Mesenchymal stem cell (in vitro differentiated cells and primary cell): ENCODE measurements at regions not wholly inside any gene's neighbourhood (a gene's known extent, or its start where the extent isn't known, plus 50 kb on each side); places are given as distances from the start of the nearest gene placed in this dataset.

ENCODE experiments used
- DNase-seq: peaks from one replicate; pipeline ENCODE4 v3.0.0-alpha.2; 2013
- H2AFZ ChIP-seq: one replicate; pipeline ENCODE4 v1.6.1; 2013; ENCODE audit warnings: low read depth, mild to moderate bottlenecking, control low read depth, inconsistent platforms, low read length, moderate library complexity
- H2AK5ac ChIP-seq: 2 replicates; pipeline ENCODE4 v1.6.1; 2013; ENCODE audit warnings: low read length, moderate library complexity, mild to moderate bottlenecking, inconsistent platforms; ENCODE audit not compliant: severe bottlenecking
- H2BK120ac ChIP-seq: one replicate; pipeline ENCODE4 v1.6.1; 2013; ENCODE audit warnings: low read depth, mild to moderate bottlenecking, inconsistent platforms, low read length, moderate library complexity
- H2BK12ac ChIP-seq, 2 experiments: one replicate each; pipeline ENCODE4 v1.6.1; 2013; ENCODE audit warnings: inconsistent platforms in 2 of 2, low read length in 2 of 2, mild to moderate bottlenecking in 2 of 2, moderate library complexity in 2 of 2, control low read depth in 1 of 2
- H2BK15ac ChIP-seq: one replicate; pipeline ENCODE4 v1.6.1; 2013; ENCODE audit warnings: mild to moderate bottlenecking, low read depth, inconsistent platforms; ENCODE audit not compliant: poor library complexity, severe bottlenecking
- H2BK5ac ChIP-seq: 2 replicates; pipeline ENCODE4 v1.6.1; 2013; ENCODE audit warnings: low read depth, mild to moderate bottlenecking, low read length, control low read depth, inconsistent platforms; ENCODE audit not compliant: poor library complexity, severe bottlenecking
- H3K14ac ChIP-seq, 2 experiments: one replicate each; pipeline ENCODE4 v1.6.1; 2013; ENCODE audit warnings: inconsistent platforms in 2 of 2, low read length in 2 of 2, control low read depth in 1 of 2, mild to moderate bottlenecking in 1 of 2, moderate library complexity in 1 of 2
- H3K18ac ChIP-seq, 2 experiments: one replicate each; pipeline ENCODE4 v1.6.1; 2013; ENCODE audit warnings: inconsistent platforms in 2 of 2, low read length in 2 of 2, control low read depth in 1 of 2, low read depth in 1 of 2, mild to moderate bottlenecking in 1 of 2
- H3K23ac ChIP-seq, 2 experiments: one replicate each; pipeline ENCODE4 v1.6.1; 2013; ENCODE audit warnings: inconsistent platforms in 2 of 2, low read length in 2 of 2, mild to moderate bottlenecking in 2 of 2, moderate library complexity in 2 of 2, control low read depth in 1 of 2
- H3K27ac ChIP-seq: 2 replicates; pipeline ENCODE4 v1.5.1; 2013; ENCODE audit warnings: mild to moderate bottlenecking, moderate library complexity, low read length, control low read depth, inconsistent platforms; ENCODE audit not compliant: poor library complexity, severe bottlenecking
- H3K27me3 ChIP-seq, 2 experiments: 2 replicates each; pipeline versions ENCODE4 v1.6.1 to v1.7.0; 2013; ENCODE audit warnings: low read length in 2 of 2, mild to moderate bottlenecking in 2 of 2, moderate library complexity in 2 of 2, control low read depth in 1 of 2, inconsistent platforms in 1 of 2; ENCODE audit not compliant: control insufficient read depth in 1 of 2, insufficient read depth in 1 of 2
- H3K36me3 ChIP-seq, 2 experiments: 2 replicates each; pipeline versions ENCODE4 v1.6.1 to v1.7.0; 2013; ENCODE audit warnings: low read length in 2 of 2, control low read depth in 1 of 2, inconsistent platforms in 1 of 2, low read depth in 1 of 2, mild to moderate bottlenecking in 1 of 2; ENCODE audit not compliant: insufficient read depth in 2 of 2, control insufficient read depth in 1 of 2
- H3K4ac ChIP-seq, 2 experiments: one replicate each; pipeline ENCODE4 v1.6.1; 2013; ENCODE audit warnings: inconsistent platforms in 2 of 2, low read length in 2 of 2, mild to moderate bottlenecking in 2 of 2, moderate library complexity in 2 of 2, control low read depth in 1 of 2, low read depth in 1 of 2
- H3K4me1 ChIP-seq: 2 replicates; pipeline ENCODE4 v1.6.1; 2013; ENCODE audit warnings: low read depth, low read length, control low read depth; ENCODE audit not compliant: control insufficient read depth, insufficient read depth
- H3K4me2 ChIP-seq: 2 replicates; pipeline ENCODE4 v1.6.1; 2013; ENCODE audit warnings: low read length, mild to moderate bottlenecking, inconsistent platforms; ENCODE audit not compliant: poor library complexity, severe bottlenecking
- H3K4me3 ChIP-seq, 2 experiments: 2 replicates each; pipeline versions ENCODE4 v1.5.1 to v1.7.0; 2013; ENCODE audit warnings: low read length in 2 of 2, mild to moderate bottlenecking in 2 of 2, control low read depth in 1 of 2, low read depth in 1 of 2; ENCODE audit not compliant: insufficient read depth in 1 of 2
- H3K79me1 ChIP-seq: replicated peaks from 2 replicates; pipeline ENCODE4 v1.6.1; 2013; ENCODE audit warnings: mild to moderate bottlenecking, control low read depth, low read length, inconsistent platforms; ENCODE audit not compliant: poor library complexity, severe bottlenecking
- H3K9ac ChIP-seq: 2 replicates; pipeline ENCODE4 v1.7.0; 2013; ENCODE audit warnings: mild to moderate bottlenecking, low read length, moderate library complexity
- H3K9me3 ChIP-seq: 2 replicates; pipeline ENCODE4 v1.7.0; 2013; ENCODE audit warnings: mild to moderate bottlenecking, low read length; ENCODE audit not compliant: control insufficient read depth
- H4K8ac ChIP-seq: one replicate; pipeline ENCODE4 v1.6.1; 2013; ENCODE audit warnings: inconsistent platforms, mild to moderate bottlenecking, low read length, moderate library complexity
- H4K91ac ChIP-seq: one replicate; pipeline ENCODE4 v1.6.1; 2013; ENCODE audit warnings: mild to moderate bottlenecking, low read length, inconsistent platforms
- WGBS: methylation state at CpG from one replicate; pipeline ENCODE4 v1.1.7; 2013; ENCODE audit warnings: mixed read lengths; 5-methylcytosine and 5-hydroxymethylcytosine counted together

GRCh38 chr10:3692387-3692999 lies 92.5 kb downstream of the KLF6 start:
- H2BK12ac ChIP-seq, result no peak overlapping the region
- H3K36me3 ChIP-seq, result no peaks in the 10 kb centered on the region
- no peak overlapping the region for H4K8ac ChIP-seq
- H3K18ac ChIP-seq, result no peak overlapping the region
- no peak overlapping the region for H4K91ac ChIP-seq
- no peak overlapping the region for H2BK15ac ChIP-seq
- H3K27ac ChIP-seq, result no peak overlapping the region
- DNase-seq, result peak; percentile 26
- no peaks in the 10 kb centered on the region for H3K9me3 ChIP-seq
- no peak overlapping the region for H3K9ac ChIP-seq
- no peak overlapping the region for H3K4me3 ChIP-seq
- H3K4me2 ChIP-seq, result no peak overlapping the region
- H3K27me3 ChIP-seq, result no peaks in the 10 kb centered on the region
- no peaks in the 10 kb centered on the region for H3K79me1 ChIP-seq
- no peak overlapping the region for H2BK5ac ChIP-seq
- H2BK120ac ChIP-seq, result no peak overlapping the region
- H2AK5ac ChIP-seq, result no peak overlapping the region
- no peak overlapping the region for H3K4ac ChIP-seq
- 40% methylated on average over 5 of the region's 7 CpGs for WGBS
- no peak overlapping the region for H2AFZ ChIP-seq
- H3K4me1 ChIP-seq, result no peaks in the 10 kb centered on the region
- no peak overlapping the region for H3K14ac ChIP-seq
- H3K23ac ChIP-seq, result no peak overlapping the region

DNA sequence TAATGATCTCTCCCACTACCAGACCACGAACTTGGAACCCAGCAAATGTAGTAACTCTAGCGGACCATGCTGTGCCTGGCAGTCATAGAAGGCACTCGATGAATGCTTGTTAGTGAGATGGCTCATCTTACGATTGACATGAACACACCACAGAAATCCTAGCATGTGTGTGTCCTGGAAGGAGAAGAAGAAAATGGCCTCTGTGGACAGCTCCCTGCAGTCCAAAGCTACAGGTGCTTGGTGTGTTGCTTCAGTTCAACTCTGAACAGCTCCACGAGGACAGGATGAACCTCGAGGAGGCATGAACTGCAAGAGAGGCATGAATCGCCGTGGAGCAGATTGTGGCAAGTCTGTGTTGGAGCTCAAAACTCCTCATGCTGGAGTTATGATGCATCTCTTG lies 93.5 kb downstream of the KLF6 start:
- Histone ChIP-seq H2BK5ac (no peak overlapping the region), H3K4ac (no peak overlapping the region), H2BK15ac (no peak overlapping the region), H2BK120ac (no peak overlapping the region), H3K27ac (no peak overlapping the region), H2BK12ac (no peak overlapping the region), H4K8ac (no peak overlapping the region), H3K9me3 (no peaks in the 10 kb centered on the region), H2AFZ (no peak overlapping the region), H3K79me1 (no peaks in the 10 kb centered on the region), H3K27me3 (no peaks in the 10 kb centered on the region), H3K23ac (no peak overlapping the region), H3K36me3 (no peaks in the 10 kb centered on the region), H3K4me1 (no peaks in the 10 kb centered on the region), H3K4me3 (no peak overlapping the region), H3K9ac (no peak overlapping the region), H3K14ac (no peak overlapping the region), H2AK5ac (no peak overlapping the region), H3K18ac (peak overlapping the region in 1 of 2 experiments; percentile 23), H3K4me2 (no peak overlapping the region), H4K91ac (no peak overlapping the region)
- WGBS, result 96% methylated on average over 8 of the region's 8 CpGs
- no peak for DNase-seq

- H3K9me3 ChIP-seq, result no peaks in the 10 kb centered on the region
These were observed 95.0 kb downstream of the KLF6 start for GRCh38 chr10:3689871-3690510.

GRCh38 chr10:3687510-3688081 lies 97.4 kb downstream of the KLF6 start:
- Histone ChIP-seq H2BK12ac (no peak overlapping the region), H3K23ac (no peak overlapping the region), H2AFZ (no peak overlapping the region), H2BK15ac (no peak overlapping the region), H3K4me1 (no peaks in the 10 kb centered on the region), H3K79me1 (no peaks in the 10 kb centered on the region), H3K4me2 (no peak overlapping the region), H3K14ac (no peak overlapping the region), H3K27me3 (no peaks in the 10 kb centered on the region), H3K27ac (no peak overlapping the region), H3K4me3 (no peak overlapping the region), H3K36me3 (no peaks in the 10 kb centered on the region), H4K91ac (no peak overlapping the region), H4K8ac (no peak overlapping the region), H3K9ac (no peak overlapping the region), H2BK120ac (no peak overlapping the region), H3K18ac (no peak overlapping the region), H3K4ac (no peak overlapping the region), H2AK5ac (no peak overlapping the region), H2BK5ac (no peak overlapping the region), H3K9me3 (no peaks in the 10 kb centered on the region)
- 95% methylated on average over 4 of the region's 5 CpGs for WGBS
- DNase-seq, result no peak

More at GRCh38 chr10:3689871-3690510, 95.0 kb downstream of the KLF6 start:
- Histone ChIP-seq H3K79me1 (no peaks in the 10 kb centered on the region), H2BK15ac (no peak overlapping the region), H3K4me2 (no peak overlapping the region), H3K4me1 (no peaks in the 10 kb centered on the region), H3K9ac (no peak overlapping the region), H3K27ac (no peak overlapping the region), H4K91ac (no peak overlapping the region), H2BK5ac (no peak overlapping the region), H3K14ac (no peak overlapping the region), H3K36me3 (no peaks in the 10 kb centered on the region), H2AFZ (no peak overlapping the region), H3K23ac (no peak overlapping the region), H3K4me3 (no peak overlapping the region), H4K8ac (no peak overlapping the region), H3K18ac (no peak overlapping the region), H2BK120ac (no peak overlapping the region), H2BK12ac (no peak overlapping the region), H3K4ac (no peak overlapping the region), H2AK5ac (no peak overlapping the region), H3K27me3 (no peaks in the 10 kb centered on the region)
- 83% methylated on average over 4 of the region's 5 CpGs for WGBS
- DNase-seq, result no peak
